ENCODE measurements at regions not wholly inside any gene's neighbourhood (a gene's known extent, or its start where the extent isn't known, plus 50 kb on each side); places are given as distances from the start of the nearest gene placed in this dataset.
"Not testable (repeated sequence)": the region's sequence is repeated elsewhere in the genome, so short reads cannot be mapped to it uniquely, and the experiment has no call there.

GRCh38 chr1:38512789-38513188 lies 346.8 kb downstream of the RRAGC start:
- DNase-seq (ENCODE audit: low read depth in 1 of 2, low spot score in 1 of 2): no peak

DNA sequence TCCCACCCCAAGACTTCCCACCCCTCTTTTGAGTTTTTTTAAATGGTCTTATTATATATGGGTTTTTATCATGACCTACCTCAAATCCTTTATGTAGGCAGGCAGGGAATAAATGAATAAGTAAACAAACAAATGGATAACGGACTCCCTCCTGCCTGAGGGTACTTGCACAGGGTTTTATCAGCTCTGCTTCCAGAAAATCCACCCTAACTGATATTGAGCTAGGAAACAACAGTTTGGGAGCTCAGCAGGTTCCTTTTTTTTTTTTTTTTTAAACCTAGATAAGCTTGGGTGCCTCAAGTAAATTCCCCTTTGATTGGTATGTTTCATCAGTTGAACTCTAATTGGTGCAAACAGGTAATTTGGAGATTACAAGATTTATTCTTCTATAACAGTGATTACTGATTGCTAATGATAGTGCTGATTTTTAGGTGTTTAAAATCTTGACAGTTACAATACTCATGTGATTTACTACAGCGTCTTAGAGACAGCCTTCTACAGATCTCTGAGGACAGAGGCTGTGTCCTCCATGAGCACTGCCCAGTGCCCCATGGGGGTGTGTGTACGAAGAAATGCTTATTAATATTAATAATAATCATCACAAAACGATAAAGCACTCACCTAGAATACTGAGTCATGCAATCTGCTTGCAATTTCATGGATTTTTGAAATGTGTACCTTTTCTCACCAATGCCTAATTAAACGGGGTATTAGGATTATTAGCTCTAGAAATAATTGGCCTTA lies 347.4 kb downstream of the RRAGC start:
- no peak for DNase-seq (ENCODE audit: low read depth in 1 of 2, low spot score in 1 of 2)

GRCh38 chr1:38508232-38508631 lies 351.3 kb downstream of the RRAGC start:
- DNase-seq (ENCODE audit: low read depth in 1 of 2, low spot score in 1 of 2): no peak

- DNase-seq (ENCODE audit: low read depth in 1 of 2, low spot score in 1 of 2): no peak
These were observed 352.0 kb downstream of the RRAGC start for GRCh38 chr1:38507563-38507962.

DNA sequence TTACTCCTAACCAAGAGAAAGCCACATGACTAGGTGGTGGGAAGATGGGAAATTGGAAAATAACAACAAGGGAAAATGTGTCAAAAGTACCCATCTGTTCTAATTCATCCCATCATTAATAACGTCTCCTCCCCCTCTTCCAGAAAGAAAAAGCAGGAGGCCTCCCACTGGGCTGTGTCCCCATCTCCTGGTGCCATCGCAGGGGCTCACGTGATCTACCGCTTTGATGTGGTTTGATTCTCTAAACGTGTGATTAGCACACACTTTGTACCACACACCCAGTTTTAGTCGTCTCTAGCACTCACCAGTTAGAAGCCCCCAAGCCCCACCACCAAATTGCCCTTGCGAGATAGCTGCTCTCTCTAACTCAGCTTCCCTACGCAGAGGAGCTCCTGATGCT lies 353.6 kb downstream of the RRAGC start:
- no peak for DNase-seq (ENCODE audit: low read depth in 1 of 2, low spot score in 1 of 2)

DNA sequence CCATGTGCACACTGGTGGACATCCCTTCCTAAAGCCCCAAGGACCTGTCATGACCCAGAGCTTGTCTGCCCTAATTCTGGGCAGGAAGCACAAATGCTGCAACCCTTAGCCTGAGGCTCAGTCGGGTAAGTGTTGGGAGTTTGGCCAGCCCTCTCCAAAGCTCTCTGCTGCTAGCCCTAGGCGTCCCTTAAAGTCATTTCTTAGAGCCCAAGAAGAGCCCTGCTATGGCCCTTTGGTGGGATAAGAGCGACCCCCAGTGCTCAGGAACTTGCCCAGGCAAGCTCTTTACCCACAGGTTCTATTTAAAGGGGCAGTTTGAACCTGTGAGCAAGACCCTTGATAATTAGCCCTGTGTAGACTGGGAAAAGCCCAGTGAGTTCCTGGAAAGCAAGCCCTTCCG lies 356.8 kb downstream of the RRAGC start:
- DNase-seq (ENCODE audit: low read depth in 1 of 2, low spot score in 1 of 2): no peak

- no peak for DNase-seq (ENCODE audit: low read depth in 1 of 2, low spot score in 1 of 2)
These were observed 358.7 kb downstream of the RRAGC start for GRCh38 chr1:38500891-38501290.

GRCh38 chr1:38500352-38500751 lies 359.2 kb downstream of the RRAGC start:
- DNase-seq (ENCODE audit: low read depth in 1 of 2, low spot score in 1 of 2): no peak

DNA sequence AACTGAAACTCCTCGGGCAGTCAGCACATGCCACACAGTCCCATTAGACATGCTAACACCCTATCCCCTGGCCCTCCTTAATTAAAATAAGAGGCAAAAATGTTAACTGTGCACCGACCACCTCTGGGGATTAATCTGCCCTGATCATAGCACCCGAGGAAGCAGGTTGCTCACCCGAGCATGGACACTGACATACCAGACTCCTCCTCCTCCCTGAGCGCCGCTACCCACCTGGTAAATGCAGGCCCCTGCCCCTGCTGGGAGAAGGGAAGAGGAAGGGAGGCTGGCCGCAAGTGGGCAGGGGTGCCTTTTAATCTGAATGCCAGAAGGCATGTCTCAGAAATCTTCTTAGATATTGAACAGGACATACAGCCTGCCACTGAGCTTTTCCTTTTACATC lies 360.9 kb downstream of the RRAGC start:
- DNase-seq (ENCODE audit: low read depth in 1 of 2, low spot score in 1 of 2): no peak

DNA sequence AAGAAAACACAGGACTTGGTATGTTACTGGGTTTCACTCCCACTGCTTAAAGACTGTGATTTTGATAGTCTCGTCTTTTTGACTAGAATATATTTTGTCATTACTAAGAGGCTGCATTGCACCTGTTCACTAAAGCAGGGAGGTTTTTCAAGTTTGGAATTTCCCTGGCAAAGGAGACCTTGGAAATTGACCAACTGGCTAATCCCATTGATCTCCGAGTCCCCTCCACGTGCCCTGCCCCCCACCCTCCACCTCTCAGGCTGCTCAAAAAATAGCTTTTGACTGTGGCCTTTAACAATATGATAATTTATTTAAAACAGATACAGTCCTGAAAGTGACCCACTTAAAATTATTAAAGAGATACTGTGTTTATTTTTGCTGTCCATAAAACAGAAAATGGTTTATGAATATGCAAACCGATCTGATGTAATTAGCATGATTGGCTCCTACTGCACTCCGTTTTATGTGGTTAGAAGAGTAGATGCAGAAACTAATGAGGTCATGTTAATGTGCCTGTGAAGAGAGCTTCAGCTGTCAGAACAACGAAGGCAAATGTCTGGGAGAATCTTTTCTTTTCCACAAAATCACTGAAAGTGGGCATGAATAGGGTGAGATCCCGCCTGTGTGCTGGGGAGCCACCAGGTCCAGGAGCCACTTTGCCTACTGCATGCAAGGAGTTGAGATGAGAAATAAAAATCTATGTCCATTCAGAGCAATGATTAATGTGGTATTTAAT lies 361.5 kb downstream of the RRAGC start:
- DNase-seq (ENCODE audit: low read depth in 1 of 2, low spot score in 1 of 2): no peak

DNA sequence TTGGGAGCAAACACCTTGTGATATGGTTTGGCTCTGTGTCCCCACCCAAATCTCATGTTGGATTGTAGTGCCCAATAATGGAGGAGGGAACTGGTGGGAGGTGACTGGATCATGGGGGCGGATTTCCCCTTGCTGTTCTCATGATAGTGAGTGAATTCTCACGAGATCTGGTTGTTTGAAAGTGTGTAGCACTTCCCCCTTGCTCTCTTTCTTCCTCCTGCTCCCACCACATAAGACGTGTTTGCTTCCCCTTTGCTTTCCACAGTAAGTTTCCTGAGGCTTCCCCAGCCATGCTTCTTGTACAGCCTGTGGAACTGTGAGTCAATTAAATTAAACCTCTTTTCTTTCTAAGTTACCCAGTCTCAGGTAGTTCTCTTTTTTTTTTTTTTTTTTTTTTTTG lies 366.3 kb downstream of the RRAGC start:
- not testable (repeated sequence) for DNase-seq (ENCODE audit: low read depth in 1 of 2, low spot score in 1 of 2)

GRCh38 chr1:38489844-38490270 lies 369.7 kb downstream of the RRAGC start:
- DNase-seq (ENCODE audit: low read depth in 1 of 2, low spot score in 1 of 2): peak; percentile 7 to 40

GRCh38 chr1:38488162-38488898 lies 371.2 kb downstream of the RRAGC start:
- DNase-seq (ENCODE audit: low read depth in 1 of 2, low spot score in 1 of 2): no peak

DNA sequence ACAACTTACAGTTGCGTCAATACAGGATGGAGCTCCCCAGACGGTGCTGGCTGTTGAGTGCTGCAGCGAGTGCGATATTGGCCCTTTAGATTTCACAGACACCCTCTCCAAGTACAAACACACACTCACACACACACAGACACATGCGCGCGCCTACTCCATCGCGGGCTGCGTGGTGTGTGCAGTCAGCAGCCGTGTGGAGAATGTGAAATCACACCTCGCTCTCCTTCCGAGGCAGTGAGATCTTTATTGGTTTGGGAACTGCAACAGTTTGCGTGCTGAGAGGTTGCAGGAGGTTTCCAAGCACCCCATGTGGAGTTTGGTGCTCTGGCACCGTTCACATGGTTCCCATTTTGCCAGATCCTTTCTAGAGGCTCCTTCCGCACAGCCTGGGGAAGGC lies 372.2 kb downstream of the RRAGC start:
- no peak for DNase-seq (ENCODE audit: low read depth in 1 of 2, low spot score in 1 of 2)

DNA sequence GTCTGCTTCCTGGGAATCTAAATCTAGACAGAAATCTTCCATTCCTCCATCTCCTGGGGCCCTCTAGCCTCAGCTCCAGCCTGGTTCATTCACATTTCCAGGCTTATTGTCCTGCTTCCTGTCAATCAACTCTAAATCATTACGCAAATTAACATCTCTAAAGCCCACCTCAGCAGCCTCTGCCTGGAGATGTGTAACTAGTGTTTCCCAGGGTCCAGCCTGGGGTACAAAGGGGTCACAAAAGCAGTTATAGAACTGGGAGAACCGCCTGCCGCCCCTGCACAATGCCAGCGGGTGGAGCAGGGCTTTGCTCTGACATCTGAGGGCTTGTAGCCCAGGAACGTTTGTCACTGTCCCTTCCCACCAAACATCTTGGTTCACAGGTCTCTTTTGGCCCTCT lies 373.5 kb downstream of the RRAGC start:
- DNase-seq (ENCODE audit: low read depth in 1 of 2, low spot score in 1 of 2): no peak

DNA sequence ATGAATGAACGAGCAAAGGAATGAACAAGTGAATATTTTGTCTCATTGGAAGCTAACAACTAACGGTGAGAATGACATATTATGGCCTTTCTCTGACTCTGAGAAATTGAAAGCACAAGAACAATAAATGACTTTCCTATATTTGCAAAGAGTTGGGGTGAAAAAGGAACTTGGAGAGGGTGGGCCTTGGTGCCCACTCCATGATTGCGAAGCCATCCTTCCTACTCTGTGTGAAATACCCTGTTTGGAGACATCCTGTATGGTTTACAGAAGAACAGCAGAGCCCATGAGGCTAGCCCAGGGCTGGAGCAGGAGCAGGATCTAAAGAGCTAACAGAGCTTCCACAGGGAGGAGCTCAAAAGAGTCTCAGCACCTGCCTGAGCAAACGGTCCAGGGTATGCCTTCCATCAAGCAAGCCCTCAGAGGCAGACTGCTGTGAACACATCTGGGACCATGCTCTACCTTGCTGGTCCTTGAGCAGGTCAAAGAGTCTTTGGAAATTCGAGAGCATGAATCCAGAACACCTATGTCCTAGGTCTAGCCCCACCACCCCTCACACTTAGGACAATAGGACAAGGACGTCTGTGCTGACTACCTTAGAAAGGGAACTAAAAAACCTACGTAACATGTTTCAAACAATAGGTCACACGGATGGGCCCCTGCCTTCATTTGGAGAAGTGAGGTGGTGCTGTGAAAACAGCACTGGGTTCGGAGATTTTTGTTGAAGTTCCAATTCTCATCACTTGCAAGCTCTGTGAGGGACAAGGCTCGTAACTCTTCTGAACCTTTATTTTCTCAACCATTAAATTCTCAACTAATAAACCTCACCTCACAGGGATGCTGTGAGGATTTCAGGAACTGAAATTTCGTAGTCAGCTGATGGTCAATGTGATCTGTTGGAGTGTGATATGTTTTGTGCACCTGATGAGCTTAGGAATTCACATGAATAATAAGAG lies 377.4 kb downstream of the RRAGC start:
- DNase-seq (ENCODE audit: low read depth in 1 of 2, low spot score in 1 of 2): no peak

DNA sequence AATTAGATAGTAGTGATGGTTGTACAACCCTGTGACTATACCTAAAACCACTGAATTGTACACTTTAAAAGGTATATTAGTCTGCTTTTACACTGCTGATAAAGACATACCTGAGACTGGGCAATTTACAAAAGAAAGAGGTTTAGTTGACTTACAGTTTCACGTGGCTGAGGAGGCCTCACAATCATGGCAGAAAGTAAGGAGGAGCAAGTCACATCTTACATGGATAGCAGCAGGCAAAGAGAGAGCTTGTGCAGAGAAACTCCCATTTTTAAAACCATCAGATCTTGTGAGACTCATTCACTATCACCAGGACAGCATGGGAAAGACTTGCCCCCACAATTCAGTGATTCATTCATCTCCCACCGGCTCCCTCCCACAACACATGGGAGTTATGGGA lies 379.9 kb downstream of the RRAGC start:
- not testable (repeated sequence) for DNase-seq (ENCODE audit: low read depth in 1 of 2, low spot score in 1 of 2)

DNA sequence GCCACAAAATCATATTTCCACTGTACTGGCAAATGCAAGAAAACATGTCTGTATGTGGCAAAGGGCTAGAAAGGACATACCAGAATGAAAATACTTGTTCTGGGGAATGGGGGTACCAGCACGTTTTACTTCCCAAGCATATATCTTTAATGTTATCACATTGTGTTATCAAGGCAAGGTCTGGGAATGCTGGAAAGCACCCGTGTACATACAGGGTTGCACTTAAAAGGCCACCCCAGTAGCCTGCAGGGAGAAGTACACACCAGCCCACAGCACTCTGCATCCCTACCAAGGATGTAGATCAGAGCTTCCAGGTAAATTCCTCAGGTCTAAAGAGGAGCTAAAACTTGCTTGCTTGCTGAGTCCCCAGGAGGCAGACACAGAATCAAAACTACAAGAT lies 381.8 kb downstream of the RRAGC start:
- DNase-seq (ENCODE audit: low read depth in 1 of 2, low spot score in 1 of 2): no peak

DNA sequence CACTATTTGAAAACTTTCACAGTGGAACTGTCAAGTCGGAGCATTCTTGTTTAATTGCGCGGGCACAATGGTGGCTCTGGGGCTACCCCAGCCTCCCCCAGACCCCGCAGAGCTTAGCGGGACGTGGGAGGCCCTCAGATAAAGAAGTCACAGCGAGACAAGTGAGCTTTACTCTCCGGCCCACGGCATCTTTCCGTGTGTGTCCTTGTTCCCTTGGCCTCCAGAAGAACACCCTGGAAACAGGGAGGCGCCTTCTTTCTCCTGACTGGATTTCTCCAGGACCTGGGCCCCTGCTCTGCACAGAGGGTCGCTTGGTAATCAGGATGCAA lies 382.8 kb downstream of the RRAGC start:
- DNase-seq (ENCODE audit: low read depth in 1 of 2, low spot score in 1 of 2): no peak

DNA sequence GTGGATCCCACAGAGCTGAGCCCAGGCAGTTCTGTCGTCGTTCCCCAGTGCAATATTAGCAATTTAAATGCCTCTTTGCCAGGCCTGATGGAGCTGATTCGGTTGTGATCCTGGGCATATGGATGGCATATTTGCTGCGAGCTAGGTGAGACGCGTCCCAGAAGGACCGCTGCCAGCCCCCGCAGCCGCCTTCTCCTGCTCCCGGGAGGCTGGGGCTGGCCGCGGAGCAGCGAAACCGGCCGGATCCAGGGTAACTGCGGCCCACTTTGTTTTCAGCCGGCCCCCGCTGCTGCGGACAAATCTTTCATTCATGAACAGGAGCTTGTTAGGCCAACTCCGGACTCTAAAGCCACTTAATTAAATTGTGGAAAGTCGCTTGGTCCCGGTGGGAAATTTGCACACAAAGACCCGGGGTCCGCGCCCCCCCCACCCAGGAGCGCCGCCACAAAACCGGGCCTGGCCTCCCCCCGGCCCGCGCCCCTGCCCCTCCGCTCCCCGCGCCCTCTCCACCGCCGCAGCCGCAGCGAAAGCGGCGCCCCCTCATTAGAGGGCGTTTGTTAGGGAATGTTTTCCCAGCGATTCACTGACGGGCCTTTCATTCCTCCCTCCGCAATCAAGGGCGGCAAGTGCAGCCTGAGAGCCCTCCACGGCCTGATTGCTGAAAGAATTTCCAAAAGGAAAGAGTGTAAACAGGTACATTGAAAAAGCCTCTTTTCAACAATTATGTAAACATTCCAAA lies 383.3 kb downstream of the RRAGC start:
- DNase-seq (ENCODE audit: low read depth in 1 of 2, low spot score in 1 of 2): no peak
